ENCODE measurements at regions not wholly inside any gene's neighbourhood (a gene's known extent, or its start where the extent isn't known, plus 50 kb on each side); places are given as distances from the start of the nearest gene placed in this dataset.

DNA sequence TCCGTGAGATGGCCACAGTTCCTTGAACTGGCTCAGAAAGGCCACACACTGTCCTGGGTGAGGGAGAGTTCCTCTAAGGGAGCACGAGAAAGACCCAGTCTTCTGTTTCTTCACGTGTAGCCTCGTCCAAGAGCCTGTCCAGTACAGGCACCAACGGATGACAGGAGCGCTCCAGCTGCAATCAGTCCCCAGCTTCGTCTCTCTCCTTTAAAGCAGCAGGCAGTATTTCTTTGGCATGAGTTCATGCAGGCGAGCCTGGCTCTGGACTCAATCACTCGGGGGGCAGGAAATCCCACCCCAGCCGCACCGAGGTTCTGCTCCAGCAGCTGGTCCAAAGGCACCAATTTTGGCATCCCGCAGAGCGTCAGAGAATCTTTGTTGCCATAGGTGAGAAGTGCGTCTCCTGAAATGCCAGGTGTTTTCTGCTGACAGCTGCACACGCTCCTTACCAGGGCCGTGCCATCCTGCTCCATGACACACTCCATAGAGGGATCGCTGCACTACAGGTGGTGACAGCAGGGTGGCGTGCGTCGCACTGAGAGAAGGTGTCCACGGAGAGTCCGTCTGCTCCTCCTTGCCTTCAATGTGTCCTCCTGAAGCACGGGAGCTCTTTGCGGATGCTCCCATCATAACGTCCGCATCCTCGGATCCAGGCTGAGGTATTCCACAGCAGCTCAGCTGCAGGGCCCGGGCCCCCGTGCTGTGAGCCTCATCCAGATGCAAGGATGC is 59.6 kb upstream of the AFDN start:
- TF ChIP-seq, protein P1, sequence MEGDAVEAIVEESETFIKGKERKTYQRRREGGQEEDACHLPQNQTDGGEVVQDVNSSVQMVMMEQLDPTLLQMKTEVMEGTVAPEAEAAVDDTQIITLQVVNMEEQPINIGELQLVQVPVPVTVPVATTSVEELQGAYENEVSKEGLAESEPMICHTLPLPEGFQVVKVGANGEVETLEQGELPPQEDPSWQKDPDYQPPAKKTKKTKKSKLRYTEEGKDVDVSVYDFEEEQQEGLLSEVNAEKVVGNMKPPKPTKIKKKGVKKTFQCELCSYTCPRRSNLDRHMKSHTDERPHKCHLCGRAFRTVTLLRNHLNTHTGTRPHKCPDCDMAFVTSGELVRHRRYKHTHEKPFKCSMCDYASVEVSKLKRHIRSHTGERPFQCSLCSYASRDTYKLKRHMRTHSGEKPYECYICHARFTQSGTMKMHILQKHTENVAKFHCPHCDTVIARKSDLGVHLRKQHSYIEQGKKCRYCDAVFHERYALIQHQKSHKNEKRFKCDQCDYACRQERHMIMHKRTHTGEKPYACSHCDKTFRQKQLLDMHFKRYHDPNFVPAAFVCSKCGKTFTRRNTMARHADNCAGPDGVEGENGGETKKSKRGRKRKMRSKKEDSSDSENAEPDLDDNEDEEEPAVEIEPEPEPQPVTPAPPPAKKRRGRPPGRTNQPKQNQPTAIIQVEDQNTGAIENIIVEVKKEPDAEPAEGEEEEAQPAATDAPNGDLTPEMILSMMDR (IDR thresholded peaks at IDR 0.05), result no peak
- no peak for TF ChIP-seq POLR2A (IDR thresholded peaks at IDR 0.05)

Measured in thyroid gland (tissue), 4 donors.